ENCODE measurements at regions not wholly inside any gene's neighbourhood (a gene's known extent, or its start where the extent isn't known, plus 50 kb on each side); places are given as distances from the start of the nearest gene placed in this dataset.
"Not testable (repeated sequence)": the region's sequence is repeated elsewhere in the genome, so short reads cannot be mapped to it uniquely, and the experiment has no call there.

GRCh38 chr14:105616802-105617192, 90.4 kb downstream of the TMEM121 start:
- Histone ChIP-seq H3K27me3 (no peaks in the 10 kb centered on the region), H3K4me3 (no peak overlapping the region), H3K27ac (no peak overlapping the region), H3K36me3 (ENCODE audit: low read depth, missing control alignments) (no peaks in the 10 kb centered on the region), H3K4me1 (no peaks in the 10 kb centered on the region), H3K9me3 (no peaks in the 10 kb centered on the region)
- intact Hi-C loops (cut with DNase I; ENCODE audit: low total_unique reads) = loop anchor here (5.0 kb wide), 1 partner anchor 146 kb away; no protein-coding TSS in a partner anchor
- WGBS, 2 donors = 74 to 76% methylated on average over 8 of the region's 8 CpGs
- TF ChIP-seq POLR2A (IDR thresholded peaks at IDR 0.05) (no peak), CTCF (IDR thresholded peaks at IDR 0.05) (no peak)
- no peak for DNase-seq

GRCh38 chr14:105617201-105617777, 90.9 kb downstream of the TMEM121 start:
- no peak overlapping the region for H3K27ac ChIP-seq
- DNase-seq = no peak
- no peak overlapping the region for H3K4me3 ChIP-seq
- intact Hi-C loops (cut with DNase I; ENCODE audit: low total_unique reads) = loop anchor here (5.0 kb wide), 1 partner anchor 145 kb away; no protein-coding TSS in a partner anchor
- TF ChIP-seq CTCF (IDR thresholded peaks at IDR 0.05) (no peak), POLR2A (IDR thresholded peaks at IDR 0.05) (no peak)
- no peaks in the 10 kb centered on the region for H3K27me3 ChIP-seq
- 81 to 82% methylated on average over 7 of the region's 7 CpGs for WGBS, 2 donors
- no peaks in the 10 kb centered on the region for H3K4me1 ChIP-seq
- no peaks in the 10 kb centered on the region for H3K36me3 ChIP-seq (ENCODE audit: low read depth, missing control alignments)
- H3K9me3 ChIP-seq = no peaks in the 10 kb centered on the region

- H3K27ac ChIP-seq = not testable (repeated sequence)
- intact Hi-C loops (cut with DNase I; ENCODE audit: low total_unique reads) = loop anchor here (5.0 kb wide), 1 partner anchor 144 kb away; no protein-coding TSS in a partner anchor
Observed at GRCh38 chr14:105617805-105618204, 91.4 kb downstream of the TMEM121 start.

GRCh38 chr14:105619324-105619723, 92.9 kb downstream of the TMEM121 start:
- not testable (repeated sequence) for H3K27me3 ChIP-seq; H3K4me1 ChIP-seq; H3K9me3 ChIP-seq; DNase-seq; H3K4me3 ChIP-seq; H3K27ac ChIP-seq; H3K36me3 ChIP-seq (ENCODE audit: low read depth, missing control alignments)
- intact Hi-C loops (cut with DNase I; ENCODE audit: low total_unique reads) = loop anchor here (5.0 kb wide), 1 partner anchor 143 kb away; no protein-coding TSS in a partner anchor
- 56 to 63% methylated on average over 3 to 6 of the region's 6 CpGs for WGBS, 2 donors

More at GRCh38 chr14:105617805-105618204, 91.4 kb downstream of the TMEM121 start:
- not testable (repeated sequence) for H3K4me1 ChIP-seq; H3K36me3 ChIP-seq (ENCODE audit: low read depth, missing control alignments); H3K4me3 ChIP-seq; H3K9me3 ChIP-seq; H3K27me3 ChIP-seq; DNase-seq
- 59 to 69% methylated on average over 4 to 5 of the region's 8 CpGs for WGBS, 2 donors

GRCh38 chr14:105620178-105620864, 93.9 kb downstream of the TMEM121 start:
- WGBS, 2 donors = 72 to 77% methylated on average over 16 to 27 of the region's 35 CpGs
- H3K4me3 ChIP-seq; H3K27ac ChIP-seq; H3K36me3 ChIP-seq (ENCODE audit: low read depth, missing control alignments); DNase-seq; H3K27me3 ChIP-seq; intact Hi-C loops (cut with DNase I; ENCODE audit: low total_unique reads); H3K4me1 ChIP-seq; H3K9me3 ChIP-seq: not testable (repeated sequence)

- H3K27ac ChIP-seq; H3K9me3 ChIP-seq; H3K4me3 ChIP-seq; H3K36me3 ChIP-seq (ENCODE audit: low read depth, missing control alignments); H3K4me1 ChIP-seq; intact Hi-C loops (cut with DNase I; ENCODE audit: low total_unique reads); H3K27me3 ChIP-seq; DNase-seq: not testable (repeated sequence)
- WGBS, 2 donors = 71 to 77% methylated on average over 3 to 6 of the region's 21 CpGs
Observed at GRCh38 chr14:105620865-105621471, 94.6 kb downstream of the TMEM121 start.

- DNase-seq; H3K36me3 ChIP-seq (ENCODE audit: low read depth, missing control alignments); H3K4me1 ChIP-seq; H3K9me3 ChIP-seq; H3K27me3 ChIP-seq; H3K4me3 ChIP-seq; H3K27ac ChIP-seq; intact Hi-C loops (cut with DNase I; ENCODE audit: low total_unique reads): not testable (repeated sequence)
- 84 to 87% methylated on average over 18 to 23 of the region's 23 CpGs for WGBS, 2 donors
Observed at GRCh38 chr14:105621479-105622328, 95.3 kb downstream of the TMEM121 start.

All from testis (tissue), 2 donors.